HG02840 (cell line): ENCODE measurements at regions not wholly inside any gene's neighbourhood (a gene's known extent, or its start where the extent isn't known, plus 50 kb on each side); places are given as distances from the start of the nearest gene placed in this dataset.

Source experiments
- ATAC-seq: cut with Tn5 transposase; IDR thresholded peaks from one replicate; pipeline ENCODE4 v1.9.1; 2021; ENCODE audit warnings: mild to moderate bottlenecking, moderate library complexity, moderate number of reproducible peaks; ENCODE audit not compliant: unreplicated experiment, low FRiP score

DNA sequence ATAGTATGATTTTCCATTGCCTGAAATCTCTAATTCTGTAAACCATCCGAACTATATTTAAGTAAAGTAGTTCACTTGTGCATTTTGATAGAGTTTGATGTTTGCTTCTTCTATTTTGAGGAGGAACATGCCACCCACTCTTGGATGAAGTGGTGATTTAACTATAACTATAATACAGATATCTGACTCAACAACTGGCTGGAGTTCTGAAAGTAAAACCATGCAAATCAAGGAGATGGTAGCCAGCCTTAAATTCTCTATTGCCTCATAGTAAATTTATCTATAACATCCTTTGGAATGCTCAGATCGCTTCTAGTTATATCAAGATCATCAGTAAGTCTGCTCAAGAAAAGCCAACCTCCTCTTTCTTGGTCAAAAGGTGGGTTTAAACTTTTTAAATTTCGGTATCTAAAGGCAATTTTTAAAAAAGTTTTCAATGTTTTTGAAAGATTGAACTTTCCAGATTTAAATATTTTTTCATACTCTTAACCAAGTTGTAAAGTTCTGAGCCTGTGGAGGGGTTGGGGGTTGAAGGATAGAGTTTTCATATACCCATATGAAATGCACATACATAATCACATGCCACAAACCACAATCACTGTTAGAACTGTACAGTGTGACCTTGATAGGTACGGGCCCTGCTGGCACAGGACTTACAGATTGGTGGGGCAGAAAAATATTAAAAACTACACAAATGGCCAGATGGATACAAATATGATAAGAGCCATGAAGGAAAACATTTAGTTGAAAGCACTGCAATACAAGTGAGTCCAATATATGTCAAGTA lies 90.5 kb upstream of the RFC3 start:
- no peak for ATAC-seq

DNA sequence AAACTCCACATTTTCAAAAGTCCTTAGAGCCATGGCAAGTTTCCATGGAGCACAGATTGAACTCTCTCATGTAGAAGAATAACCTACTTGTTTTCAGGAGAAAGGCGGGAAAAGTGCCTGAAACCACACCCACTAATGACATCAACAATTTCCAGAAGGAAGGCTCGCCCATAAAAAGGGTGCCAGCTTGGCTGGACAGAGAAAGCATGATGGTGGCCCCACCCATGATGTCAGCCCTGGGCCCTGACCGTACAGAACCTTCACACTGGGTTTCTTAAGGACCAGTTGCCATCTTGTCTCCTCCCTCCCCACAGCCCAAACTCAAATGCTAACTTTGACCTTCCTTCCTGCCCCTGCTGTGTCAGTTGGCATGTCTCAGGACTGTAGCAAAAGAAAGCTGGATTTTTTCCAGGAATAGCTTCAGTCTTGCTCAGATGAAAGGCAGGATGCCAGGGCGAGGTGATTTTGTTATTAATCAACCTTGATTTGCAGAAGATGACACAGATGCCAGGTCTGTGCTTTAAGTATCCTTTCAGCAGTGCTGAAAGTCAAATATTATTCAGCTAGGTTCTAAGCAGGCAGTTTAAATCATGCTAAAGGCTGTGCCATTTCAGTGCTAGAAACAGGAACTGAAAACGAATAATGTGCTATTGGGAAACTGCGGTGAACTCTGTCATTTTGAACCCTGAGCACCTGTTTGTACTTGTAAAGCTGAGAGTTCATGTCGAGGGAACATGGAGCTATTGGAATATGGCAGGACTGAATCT lies 89.5 kb upstream of the RFC3 start:
- peak; percentile 88 for ATAC-seq

DNA sequence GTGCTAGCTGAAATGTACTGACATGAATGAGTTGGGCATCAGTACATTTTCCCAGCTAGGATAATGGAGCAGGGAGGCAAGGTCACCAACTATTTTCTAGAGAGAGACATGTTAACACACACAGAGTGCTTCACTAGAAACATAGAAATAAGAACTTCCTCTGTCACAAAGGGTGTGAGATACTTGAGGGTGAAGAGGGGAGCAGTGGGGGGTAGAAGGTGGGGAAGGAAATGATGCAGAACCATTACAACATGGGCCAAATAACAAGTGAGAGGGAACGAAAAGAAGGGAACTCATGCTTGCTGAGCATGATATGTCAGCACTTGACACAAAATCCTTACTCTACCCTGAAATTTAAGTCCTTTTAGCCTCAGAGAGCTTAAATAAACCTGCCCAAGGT lies 87.8 kb upstream of the RFC3 start:
- no peak for ATAC-seq

DNA sequence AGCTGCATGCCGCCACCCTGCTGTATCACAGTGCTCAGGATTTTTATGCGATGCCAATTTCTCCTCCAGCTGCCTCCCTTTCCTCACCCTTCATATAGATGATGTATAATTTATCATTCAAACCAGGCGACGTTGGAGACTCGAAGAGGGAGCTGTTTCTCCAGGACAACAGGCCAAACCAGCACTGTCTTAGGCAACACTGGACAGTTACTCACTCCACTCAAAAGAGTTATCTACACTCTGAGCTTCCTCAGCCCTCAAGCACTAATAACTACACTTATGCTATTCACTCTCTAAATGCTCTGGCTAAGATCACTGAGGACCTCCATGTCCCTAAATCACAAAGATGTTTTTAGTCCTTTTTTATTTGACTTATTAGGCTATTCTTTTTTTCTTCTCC lies 87.3 kb upstream of the RFC3 start:
- ATAC-seq: no peak

DNA sequence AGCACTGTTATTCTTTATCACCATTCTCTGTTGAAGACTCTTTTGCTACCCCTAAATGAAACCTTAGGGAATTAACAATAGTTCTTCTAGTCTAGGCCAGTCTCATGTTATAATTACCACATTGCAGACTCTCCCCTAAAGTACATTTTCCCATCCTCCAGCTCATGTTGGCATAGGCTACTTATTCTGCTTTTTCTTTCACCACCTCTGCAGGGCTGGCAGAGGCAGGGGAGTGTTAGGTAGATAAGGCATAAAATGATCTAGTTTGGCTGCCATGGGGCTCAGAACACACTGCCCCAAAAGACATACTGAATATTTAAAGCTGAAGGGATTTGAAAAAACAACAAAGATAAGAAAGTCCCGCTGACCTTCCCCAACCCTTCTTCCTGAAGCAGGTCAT lies 82.7 kb upstream of the RFC3 start:
- no peak for ATAC-seq

DNA sequence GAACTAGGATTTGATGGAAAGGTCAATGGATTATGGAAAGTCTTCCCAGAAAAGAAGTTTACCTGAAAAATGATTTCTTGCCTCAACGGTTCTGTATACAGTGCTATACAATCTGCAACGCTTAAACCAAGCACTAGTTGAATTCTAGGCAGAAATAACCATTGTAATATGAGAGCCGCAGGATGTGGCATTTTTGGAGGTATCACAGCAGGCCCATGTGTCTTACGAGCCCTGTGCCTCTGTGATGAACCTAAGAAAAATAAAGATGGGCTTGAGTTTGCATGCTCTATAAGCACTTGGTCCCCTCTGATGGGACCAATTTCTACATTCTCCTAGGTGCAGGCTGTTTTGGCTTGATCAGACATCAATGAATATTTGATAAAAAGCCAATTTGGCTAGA lies 78.7 kb upstream of the RFC3 start:
- no peak for ATAC-seq

DNA sequence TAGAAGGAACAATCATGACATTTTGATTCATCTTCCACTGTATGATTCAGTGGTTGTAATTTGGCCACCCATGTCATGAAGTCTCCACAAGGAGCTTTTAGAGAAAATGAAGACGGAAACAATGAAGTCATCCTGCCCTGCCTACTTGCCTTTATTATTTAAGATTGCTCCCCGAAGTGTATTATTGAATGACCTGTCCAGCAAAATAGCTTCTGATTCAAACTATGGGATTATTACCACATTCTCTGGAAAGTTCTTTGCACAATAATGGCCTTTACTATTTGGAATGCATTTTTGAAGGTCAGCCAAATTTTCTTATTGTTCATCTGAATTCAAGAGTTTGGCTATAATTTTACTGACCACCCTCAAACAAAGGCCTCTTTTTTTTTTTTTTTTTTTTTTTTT lies 77.8 kb upstream of the RFC3 start:
- ATAC-seq: no peak

DNA sequence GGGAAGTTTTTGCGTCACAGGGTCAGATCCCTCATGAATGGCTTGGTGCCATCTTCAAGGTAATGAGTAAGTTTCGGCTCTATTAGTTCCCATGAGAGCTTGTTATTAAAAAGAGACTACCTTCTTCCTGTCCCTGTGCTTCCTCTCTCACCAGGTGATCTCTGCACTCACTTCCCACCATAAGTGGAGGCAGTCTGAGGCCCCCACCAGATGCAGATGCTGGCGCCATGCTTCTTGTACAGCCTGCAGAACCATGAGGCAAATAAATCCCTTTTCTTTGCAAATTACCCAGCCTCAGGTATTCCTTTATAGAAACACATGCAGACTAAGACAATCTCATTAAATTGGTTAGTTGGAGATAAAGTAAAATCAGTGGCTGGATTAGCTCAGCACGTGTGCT lies 75.6 kb upstream of the RFC3 start:
- no peak for ATAC-seq

DNA sequence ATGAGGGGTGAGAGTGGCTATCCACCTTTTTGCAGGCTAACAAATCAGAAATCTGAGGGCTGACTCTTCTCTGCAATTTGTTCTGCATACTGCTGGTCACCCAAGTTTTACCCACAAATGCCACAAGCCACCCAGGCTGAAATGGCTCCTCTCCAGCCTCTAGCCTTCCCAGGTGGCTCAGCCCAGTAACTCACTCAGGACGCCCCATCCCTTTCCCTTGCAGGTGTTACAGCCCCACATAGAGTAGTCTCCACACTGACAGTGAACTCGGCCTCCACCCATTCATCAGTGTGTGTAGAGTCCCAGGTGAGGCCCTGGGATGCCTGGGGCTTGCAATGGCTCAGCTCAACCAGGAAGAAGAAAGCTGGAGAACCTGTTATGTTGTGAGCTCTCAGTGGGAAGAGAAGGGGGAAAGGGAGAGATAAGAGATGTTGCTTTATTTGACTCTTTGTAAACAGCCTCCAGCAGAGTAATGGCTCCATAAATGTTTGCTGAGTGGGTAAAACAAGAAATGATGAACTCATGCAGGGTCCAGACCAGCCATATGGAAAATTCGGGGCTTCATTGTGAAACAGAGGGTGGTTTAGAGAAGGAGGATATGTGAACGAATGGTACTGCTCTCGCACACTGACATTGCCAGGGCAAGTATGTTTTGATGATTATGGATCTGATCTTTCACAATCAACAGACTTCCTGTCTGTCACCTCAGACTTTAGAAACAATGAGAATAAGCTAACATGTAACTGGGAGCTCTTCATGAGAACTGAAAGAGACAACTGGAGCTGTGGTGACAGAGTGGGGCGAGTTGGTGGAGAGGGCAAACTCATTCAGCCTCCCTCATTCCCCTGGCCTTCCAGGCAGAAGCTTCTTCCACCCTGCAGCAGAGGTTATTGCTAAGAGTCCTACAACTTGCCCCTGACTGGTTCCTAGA lies 74.2 kb upstream of the RFC3 start:
- ATAC-seq: no peak

DNA sequence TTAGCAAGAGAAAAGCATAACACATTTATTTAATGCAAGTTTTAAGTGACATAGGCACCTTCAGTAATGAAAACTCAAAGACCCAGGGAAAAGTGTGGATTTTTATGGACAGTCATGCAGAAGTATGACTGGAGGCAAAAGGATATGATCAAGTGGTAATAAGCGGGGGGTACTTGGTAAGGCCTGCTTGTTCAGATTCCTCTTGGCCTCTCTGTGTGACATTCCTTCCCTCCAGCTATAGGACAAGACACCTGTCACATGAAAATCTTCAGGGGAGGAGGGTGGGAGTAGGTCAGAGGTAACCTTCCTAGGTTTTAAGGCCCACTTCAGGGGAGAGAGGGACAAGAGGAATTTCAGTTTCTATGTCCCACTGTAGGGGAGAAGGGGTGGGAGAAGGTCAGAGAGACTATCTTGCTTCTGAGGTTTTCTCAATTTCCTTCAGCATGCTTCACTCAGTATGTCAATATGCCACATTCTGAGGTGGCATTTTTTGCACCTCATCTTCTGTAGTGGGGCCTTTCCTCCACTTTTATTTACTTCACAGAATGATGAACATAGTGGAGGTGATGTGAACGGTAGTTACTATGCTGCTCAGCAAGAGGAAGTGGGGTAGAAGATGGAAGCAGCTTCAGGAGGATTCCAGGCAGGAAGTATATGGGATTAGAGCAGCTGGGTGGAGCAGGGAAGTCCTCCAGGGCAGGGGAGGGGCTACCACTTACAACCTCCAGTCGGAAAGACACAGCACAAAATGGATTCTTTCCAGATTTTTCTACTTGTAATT lies 73.2 kb upstream of the RFC3 start:
- no peak for ATAC-seq

DNA sequence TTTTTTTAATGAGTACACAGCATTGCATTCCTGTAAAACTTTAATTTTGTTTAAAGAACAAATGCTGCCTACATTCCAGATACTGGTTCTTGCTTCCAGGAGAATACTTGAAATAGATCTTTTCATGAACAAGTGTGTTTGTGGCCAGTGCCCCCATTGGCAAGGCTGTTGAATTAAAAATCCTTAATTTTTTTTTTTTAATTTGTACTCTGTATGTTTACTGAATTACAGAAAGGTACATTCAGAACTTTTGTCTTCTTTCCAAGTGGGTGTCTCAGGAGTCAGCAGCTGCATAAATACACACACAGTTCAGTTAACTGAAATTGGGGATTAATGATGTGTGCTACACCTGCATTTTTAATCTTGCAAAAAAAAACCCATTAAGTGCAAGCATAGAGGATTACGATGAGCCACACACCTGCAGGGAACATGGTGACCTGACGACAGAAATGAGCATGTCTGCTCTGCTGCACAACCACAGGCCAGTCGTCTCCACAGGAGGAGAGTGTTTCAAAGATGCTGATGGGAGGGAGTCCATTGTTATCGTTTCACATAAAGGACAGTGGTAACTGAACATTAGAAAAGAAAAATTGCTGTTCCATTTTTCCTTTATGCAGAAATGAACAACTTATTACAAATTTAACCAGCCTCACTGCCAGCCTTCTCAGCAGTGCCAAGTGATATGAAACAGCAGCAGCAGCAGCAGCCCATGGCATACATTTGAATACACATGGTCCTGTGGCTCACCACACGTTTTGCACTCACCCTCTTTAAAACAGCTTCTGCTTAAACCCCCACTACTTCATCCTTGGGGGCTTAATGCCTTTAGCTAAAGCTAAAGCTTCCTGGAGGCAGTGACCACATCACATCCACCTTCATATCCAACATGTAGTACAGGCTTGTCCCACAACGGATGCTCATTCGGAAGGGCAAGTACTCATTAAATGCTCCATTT lies 72.3 kb upstream of the RFC3 start:
- peak; percentile 56 for ATAC-seq

DNA sequence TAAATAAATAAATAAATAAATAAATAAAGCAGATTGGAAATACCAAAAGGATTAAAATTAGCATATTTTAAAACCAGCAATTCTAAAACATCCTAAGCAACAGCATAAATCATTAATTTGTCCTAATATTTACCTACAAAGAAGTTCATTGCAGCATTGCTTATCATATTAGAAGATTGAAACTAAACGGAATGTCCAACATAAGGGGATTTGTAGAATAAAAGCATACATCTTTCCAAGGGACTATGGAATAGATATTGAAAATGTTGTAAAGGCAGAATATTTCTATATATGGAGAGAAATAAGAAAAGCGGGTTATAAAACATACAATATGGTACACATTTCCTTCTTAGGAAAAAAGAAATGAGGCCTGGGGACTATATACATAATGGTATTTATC lies 71.1 kb upstream of the RFC3 start:
- no peak for ATAC-seq

DNA sequence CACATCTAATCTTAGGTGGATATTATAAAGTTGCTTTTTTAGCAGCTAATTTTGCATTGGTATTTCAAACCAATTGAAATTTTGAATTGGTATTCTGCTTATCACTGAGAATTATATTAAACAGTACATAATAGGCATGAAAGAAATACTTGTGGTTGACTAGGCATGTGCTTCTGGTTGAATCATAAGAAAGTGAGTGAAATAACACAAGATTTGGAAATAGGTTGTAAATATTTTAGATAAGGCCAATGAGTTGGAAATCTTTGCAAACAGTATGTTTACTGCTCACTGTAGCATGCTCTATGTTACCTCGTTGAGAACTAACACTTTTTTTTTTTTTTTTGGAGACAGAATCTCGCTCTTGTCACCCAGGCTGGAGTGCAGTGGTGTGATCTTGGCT lies 66.8 kb upstream of the RFC3 start:
- ATAC-seq: no peak

DNA sequence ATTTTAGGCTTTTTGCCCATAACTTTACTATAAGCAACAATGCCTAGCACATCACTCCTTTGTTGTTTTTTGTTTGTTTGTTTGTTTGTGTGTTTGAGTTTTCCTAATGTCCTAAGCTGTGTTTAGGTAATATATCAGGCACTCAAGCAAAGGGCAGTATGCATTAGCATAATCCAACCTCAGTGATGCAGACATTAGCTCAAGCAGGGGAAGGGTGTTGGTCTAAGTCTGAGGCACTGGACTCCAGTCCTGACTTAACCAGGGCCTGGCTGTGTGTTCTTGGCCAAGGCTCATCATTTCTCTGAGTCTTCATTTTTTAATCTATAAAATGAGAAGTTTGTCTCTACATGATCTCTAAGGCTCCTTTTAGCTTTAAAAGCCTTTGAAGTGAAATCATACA lies 65.9 kb upstream of the RFC3 start:
- no peak for ATAC-seq

DNA sequence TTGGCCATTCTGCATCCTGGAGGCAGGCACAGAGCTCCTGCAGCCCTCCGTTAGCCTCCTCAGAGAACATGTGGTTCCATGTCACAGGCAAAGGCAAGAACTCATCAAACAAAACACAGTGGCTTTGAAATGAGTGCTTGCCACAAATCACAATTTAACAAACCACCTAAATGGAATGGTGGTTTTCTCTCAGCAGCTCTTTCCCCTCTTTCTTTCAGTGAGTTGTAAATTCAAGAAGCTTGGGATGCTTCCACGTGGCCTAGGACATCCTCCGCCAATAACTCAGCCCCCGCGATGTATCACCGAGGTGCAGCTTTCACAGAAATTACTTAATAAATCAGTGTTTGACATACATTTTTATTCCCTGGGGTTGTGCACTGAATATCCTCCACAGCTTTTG lies 65.4 kb upstream of the RFC3 start:
- ATAC-seq: no peak

DNA sequence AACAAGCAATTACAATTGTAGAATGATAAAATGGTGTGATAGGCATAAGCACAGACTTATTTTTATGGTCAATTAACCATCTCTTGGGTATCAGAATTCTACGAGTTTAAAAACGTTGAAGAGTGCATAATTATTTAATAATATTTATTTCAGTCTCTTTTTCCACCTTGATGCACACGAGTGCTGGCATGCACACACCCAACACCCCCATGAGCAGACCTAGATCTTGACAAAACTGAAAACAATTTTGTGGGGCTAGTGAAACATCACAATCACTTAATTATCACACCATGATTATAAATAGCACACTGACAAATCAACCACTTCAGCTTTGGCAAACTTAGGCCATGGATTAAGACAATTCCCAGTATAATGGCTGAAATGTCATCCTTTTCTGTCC lies 61.0 kb upstream of the RFC3 start:
- ATAC-seq: no peak

DNA sequence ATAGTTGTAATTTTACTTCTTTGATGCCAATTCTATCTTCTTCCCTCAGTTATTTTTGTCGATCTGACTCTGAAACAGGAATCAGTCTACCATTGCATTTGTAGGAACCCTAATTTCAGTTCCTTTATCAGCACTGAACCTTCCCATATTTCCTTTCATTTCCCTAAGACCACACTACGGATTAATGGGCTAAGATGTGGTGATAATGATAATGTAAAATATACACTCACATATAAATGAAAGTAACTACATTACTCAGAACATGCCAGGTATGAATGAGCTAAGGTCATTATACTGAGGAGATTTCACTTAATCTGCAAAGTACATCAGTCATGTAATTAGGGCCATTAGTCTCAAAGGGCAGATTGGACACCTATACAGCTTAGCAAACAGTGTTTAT lies 60.2 kb upstream of the RFC3 start:
- peak; percentile 62 for ATAC-seq

DNA sequence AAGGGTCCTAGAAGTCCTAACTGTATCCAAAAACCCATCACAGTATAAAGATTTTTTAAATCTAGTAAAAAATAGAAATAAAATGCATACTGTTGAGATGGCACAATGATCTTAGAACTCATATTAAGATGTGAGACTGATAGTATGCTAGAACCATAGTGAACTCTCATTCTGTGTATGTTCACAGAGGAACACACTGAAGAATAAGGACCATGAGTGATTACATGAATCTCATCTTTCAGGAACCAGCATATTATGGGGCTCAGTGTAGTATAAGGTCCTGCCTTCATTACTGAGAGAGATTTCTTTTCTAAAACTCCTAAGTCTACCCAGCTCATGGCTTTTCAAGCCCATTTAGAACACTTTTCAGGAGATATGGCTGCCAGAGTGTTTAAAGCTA lies 59.8 kb upstream of the RFC3 start:
- ATAC-seq: peak; percentile 73

DNA sequence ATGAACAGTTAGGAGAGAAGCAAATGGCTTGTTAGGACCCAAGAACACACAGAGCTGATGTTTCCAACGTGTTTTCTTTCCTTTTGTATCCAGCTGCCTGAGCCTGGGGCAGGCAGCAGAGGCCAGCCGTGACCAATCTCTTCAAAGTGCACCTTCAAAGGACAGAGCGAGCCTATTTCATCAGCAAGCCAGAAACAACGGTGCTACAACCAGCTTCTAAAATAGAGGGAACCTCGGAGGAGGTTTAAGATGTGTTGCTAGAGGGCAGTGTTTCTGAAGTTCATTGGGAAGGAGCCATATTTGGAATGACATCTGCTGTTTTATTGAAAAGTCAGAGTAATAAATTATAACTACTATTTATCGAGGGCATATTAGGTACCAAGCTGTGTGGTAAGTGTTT lies 56.2 kb upstream of the RFC3 start:
- no peak for ATAC-seq
